Muscle layer of colon (tissue), 2 donors: ENCODE measurements at regions not wholly inside any gene's neighbourhood (a gene's known extent, or its start where the extent isn't known, plus 50 kb on each side); places are given as distances from the start of the nearest gene placed in this dataset.

Source experiments
- H3K27ac ChIP-seq: one replicate; pipeline ENCODE4 v1.7.0; 2013; ENCODE audit warnings: low read depth, mild to moderate bottlenecking, low read length, moderate library complexity
- H3K27me3 ChIP-seq, 2 donors: one replicate each; pipeline ENCODE4 v1.7.0; 2013; ENCODE audit warnings: low read length in 2 of 2, mild to moderate bottlenecking in 2 of 2; ENCODE audit not compliant: insufficient read depth in 2 of 2, control insufficient read depth in 1 of 2
- H3K36me3 ChIP-seq: one replicate; pipeline ENCODE4 v1.7.0; 2013; ENCODE audit warnings: mild to moderate bottlenecking, low read length; ENCODE audit not compliant: insufficient read depth
- H3K4me1 ChIP-seq: one replicate; pipeline ENCODE4 v1.7.0; 2013; ENCODE audit warnings: mild to moderate bottlenecking, low read length; ENCODE audit not compliant: insufficient read depth
- H3K4me3 ChIP-seq, 2 donors: one replicate each; pipeline ENCODE4 v1.7.0; 2013; ENCODE audit warnings: low read length in 2 of 2, low read depth in 1 of 2, mild to moderate bottlenecking in 1 of 2, moderate library complexity in 1 of 2
- H3K9ac ChIP-seq: one replicate; pipeline ENCODE4 v1.7.0; 2013; ENCODE audit warnings: low read length
- H3K9me3 ChIP-seq: one replicate; pipeline ENCODE4 v1.7.0; 2013; ENCODE audit warnings: mild to moderate bottlenecking, low read length
- donor health status: abdominal sarcoma.
- donor health status: Adenocarcinoma of cecum.

GRCh38 chr15:98412852-98413251 is 235.5 kb upstream of the IGF1R start:
- no peaks in the 10 kb centered on the region for H3K27me3 ChIP-seq
- no peak overlapping the region for H3K4me3 ChIP-seq
- H3K36me3 ChIP-seq: no peaks in the 10 kb centered on the region
- H3K9me3 ChIP-seq: no peaks in the 10 kb centered on the region
- no peak overlapping the region for H3K27ac ChIP-seq
- H3K4me1 ChIP-seq: peaks cover 18% of the 10 kb centered on the region
- no peak overlapping the region for H3K9ac ChIP-seq

GRCh38 chr15:98413933-98414546 is 234.3 kb upstream of the IGF1R start:
- H3K27me3 ChIP-seq: no peaks in the 10 kb centered on the region
- H3K27ac ChIP-seq: no peak overlapping the region
- no peaks in the 10 kb centered on the region for H3K9me3 ChIP-seq
- H3K4me1 ChIP-seq: peaks cover 27% of the 10 kb centered on the region
- H3K36me3 ChIP-seq: no peaks in the 10 kb centered on the region
- H3K4me3 ChIP-seq: no peak overlapping the region
- no peak overlapping the region for H3K9ac ChIP-seq

GRCh38 chr15:98416222-98416855 is 232.0 kb upstream of the IGF1R start:
- Histone ChIP-seq H3K4me1 (peaks cover 42% of the 10 kb centered on the region), H3K9ac (no peak overlapping the region), H3K36me3 (no peaks in the 10 kb centered on the region), H3K27me3 (peaks cover 0 to 5% of the 10 kb centered on the region in 2 donors), H3K27ac (peak overlapping the region; percentile 56), H3K4me3 (peak overlapping the region in 1 of 2 donors; percentile 13), H3K9me3 (no peaks in the 10 kb centered on the region)

- Histone ChIP-seq H3K4me3 (no peak overlapping the region), H3K27me3 (peaks cover 6 to 15% of the 10 kb centered on the region in 2 donors), H3K4me1 (peaks cover 48% of the 10 kb centered on the region), H3K9me3 (no peaks in the 10 kb centered on the region), H3K27ac (no peak overlapping the region), H3K36me3 (no peaks in the 10 kb centered on the region), H3K9ac (no peak overlapping the region)
Measured at GRCh38 chr15:98417346-98417745, 231.0 kb upstream of the IGF1R start.

- no peak overlapping the region for H3K9ac ChIP-seq
- H3K27ac ChIP-seq: no peak overlapping the region
- H3K36me3 ChIP-seq: no peaks in the 10 kb centered on the region
- peaks cover 48% of the 10 kb centered on the region for H3K4me1 ChIP-seq
- peaks cover 8 to 18% of the 10 kb centered on the region in 2 donors for H3K27me3 ChIP-seq
- H3K9me3 ChIP-seq: no peaks in the 10 kb centered on the region
- H3K4me3 ChIP-seq: no peak overlapping the region
Measured at GRCh38 chr15:98418122-98418521, 230.2 kb upstream of the IGF1R start.

GRCh38 chr15:98419173-98419780 is 229.1 kb upstream of the IGF1R start:
- Histone ChIP-seq H3K27ac (no peak overlapping the region), H3K4me1 (peaks cover 48% of the 10 kb centered on the region), H3K27me3 (peaks cover 8 to 18% of the 10 kb centered on the region in 2 donors), H3K4me3 (no peak overlapping the region), H3K9ac (no peak overlapping the region), H3K9me3 (no peaks in the 10 kb centered on the region), H3K36me3 (no peaks in the 10 kb centered on the region)

- peaks cover 8 to 18% of the 10 kb centered on the region in 2 donors for H3K27me3 ChIP-seq
- no peaks in the 10 kb centered on the region for H3K36me3 ChIP-seq
- no peaks in the 10 kb centered on the region for H3K9me3 ChIP-seq
- H3K4me1 ChIP-seq: peaks cover 47% of the 10 kb centered on the region
- H3K4me3 ChIP-seq: no peak overlapping the region
- H3K27ac ChIP-seq: no peak overlapping the region
- no peak overlapping the region for H3K9ac ChIP-seq
Measured at GRCh38 chr15:98420837-98421236, 227.5 kb upstream of the IGF1R start.

GRCh38 chr15:98421419-98422129 is 226.8 kb upstream of the IGF1R start:
- Histone ChIP-seq H3K9me3 (no peaks in the 10 kb centered on the region), H3K4me3 (peak overlapping the region; percentile 4 to 26), H3K36me3 (no peaks in the 10 kb centered on the region), H3K4me1 (peaks cover 39% of the 10 kb centered on the region), H3K9ac (no peak overlapping the region), H3K27me3 (peaks cover 8 to 18% of the 10 kb centered on the region in 2 donors), H3K27ac (no peak overlapping the region)

- no peaks in the 10 kb centered on the region for H3K9me3 ChIP-seq
- no peaks in the 10 kb centered on the region for H3K36me3 ChIP-seq
- no peak overlapping the region for H3K9ac ChIP-seq
- H3K27ac ChIP-seq: no peak overlapping the region
- H3K4me1 ChIP-seq: peaks cover 36% of the 10 kb centered on the region
- H3K4me3 ChIP-seq: peak overlapping the region in 1 of 2 donors; percentile 26
- H3K27me3 ChIP-seq: peaks cover 8 to 18% of the 10 kb centered on the region in 2 donors
Measured at GRCh38 chr15:98422130-98422478, 226.2 kb upstream of the IGF1R start.

GRCh38 chr15:98425173-98425572 is 223.2 kb upstream of the IGF1R start:
- peaks cover 19% of the 10 kb centered on the region for H3K4me1 ChIP-seq
- no peaks in the 10 kb centered on the region for H3K36me3 ChIP-seq
- no peak overlapping the region for H3K27ac ChIP-seq
- H3K9me3 ChIP-seq: no peaks in the 10 kb centered on the region
- H3K9ac ChIP-seq: no peak overlapping the region
- no peak overlapping the region for H3K4me3 ChIP-seq
- peaks cover 8 to 18% of the 10 kb centered on the region in 2 donors for H3K27me3 ChIP-seq

- Histone ChIP-seq H3K4me1 (peaks cover 8% of the 10 kb centered on the region), H3K4me3 (no peak overlapping the region), H3K27me3 (peaks cover 2 to 4% of the 10 kb centered on the region in 2 donors), H3K9ac (no peak overlapping the region), H3K36me3 (no peaks in the 10 kb centered on the region), H3K9me3 (no peaks in the 10 kb centered on the region), H3K27ac (peak overlapping the region; percentile 7)
Measured at GRCh38 chr15:98427321-98427720, 221.0 kb upstream of the IGF1R start.
